Keratinocyte (primary cell): ENCODE measurements at regions not wholly inside any gene's neighbourhood (a gene's known extent, or its start where the extent isn't known, plus 50 kb on each side); places are given as distances from the start of the nearest gene placed in this dataset.

Experiments used
- DNase-seq: peaks from one replicate; pipeline ENCODE4 v3.0.0-alpha.2; 2011; ENCODE audit warnings: low read depth, missing footprints, low spot score
- FAIRE-seq: peaks from 2 replicates; lab custom pipeline; 2011; peaks lifted over from hg19 to GRCh38; lab: Jason Lieb, UNC
- H2AFZ ChIP-seq: 2 replicates; pipeline ENCODE4 v1.6.0; 2012; ENCODE audit warnings: low read length, control low read depth, inconsistent platforms; ENCODE audit not compliant: control insufficient read depth
- H3K27ac ChIP-seq: 2 replicates; pipeline ENCODE4 v1.5.1; 2011; ENCODE audit warnings: low read length; ENCODE audit not compliant: control insufficient read depth, insufficient read depth
- H3K27me3 ChIP-seq: 3 replicates; pipeline ENCODE4 v1.6.0; 2011; ENCODE audit warnings: low read length; ENCODE audit not compliant: control insufficient read depth, insufficient read depth; ENCODE audit errors: extremely low read depth
- H3K36me3 ChIP-seq, 2 experiments: 2 replicates in 1 of 2; 3 replicates in 1 of 2; pipeline ENCODE4 v1.5.1; 2011; ENCODE audit warnings: low read length in 2 of 2, mild to moderate bottlenecking in 1 of 2; ENCODE audit not compliant: control insufficient read depth in 2 of 2, insufficient read depth in 2 of 2; ENCODE audit errors: extremely low read depth in 1 of 2
- H3K4me1 ChIP-seq: 3 replicates; pipeline ENCODE4 v1.5.1; 2011; ENCODE audit warnings: low read length; ENCODE audit not compliant: control insufficient read depth, insufficient read depth; ENCODE audit errors: extremely low read depth
- H3K4me2 ChIP-seq: 3 replicates; pipeline ENCODE4 v1.6.0; 2011; ENCODE audit warnings: low read depth, low read length; ENCODE audit not compliant: control insufficient read depth, insufficient read depth; ENCODE audit errors: extremely low read depth
- H3K4me3 ChIP-seq, 3 experiments: fragments of 200-600 bp in 1 of 3; sonication (generic) in 1 of 3; 2 replicates in 2 of 3; 3 replicates in 1 of 3; pipeline ENCODE4 v1.5.1; 2011 to 2016; ENCODE audit warnings: low read length in 3 of 3, mild to moderate bottlenecking in 3 of 3, control low read depth in 2 of 3, inconsistent platforms in 1 of 3, low read depth in 1 of 3, mixed read lengths in 1 of 3, mixed run types in 1 of 3, moderate library complexity in 1 of 3; ENCODE audit not compliant: control insufficient read depth in 2 of 3, insufficient read depth in 2 of 3; ENCODE audit errors: extremely low read depth in 1 of 3
- H3K79me2 ChIP-seq: 2 replicates; pipeline ENCODE4 v1.6.0; 2012; ENCODE audit warnings: low read length; ENCODE audit not compliant: control insufficient read depth, insufficient read depth
- H3K9ac ChIP-seq: 3 replicates; pipeline ENCODE4 v1.6.0; 2011; ENCODE audit warnings: low read length; ENCODE audit not compliant: control insufficient read depth, insufficient read depth; ENCODE audit errors: extremely low read depth
- H3K9me1 ChIP-seq: 3 replicates; pipeline ENCODE4 v1.6.0; 2011; ENCODE audit warnings: low read length; ENCODE audit not compliant: control insufficient read depth, insufficient read depth; ENCODE audit errors: extremely low read depth
- H3K9me3 ChIP-seq: 2 replicates; pipeline ENCODE4 v1.5.1; 2012; ENCODE audit warnings: low read depth, low read length; ENCODE audit not compliant: control insufficient read depth
- H4K20me1 ChIP-seq: 3 replicates; pipeline ENCODE4 v1.6.0; 2011; ENCODE audit warnings: low read length; ENCODE audit not compliant: control insufficient read depth, insufficient read depth; ENCODE audit errors: extremely low read depth
- EZH2 ChIP-seq: IDR thresholded peaks from one replicate; pipeline ENCODE4 v1.6.1; 2012; ENCODE audit warnings: inconsistent platforms, mild to moderate bottlenecking, low read length, moderate library complexity
- dilution Hi-C: fragments of 300-500 bp; cut with MboI; formaldehyde crosslinking; loops from one replicate; pipeline ENCODE4 v1.7.0; 2020; ENCODE audit warnings: low sequenced_read_pairs; ENCODE audit not compliant: extremely low pct_ligation_motif_present
- TF ChIP-seq, protein P1 (sequence below), 3 experiments: IDR thresholded peaks in 1 of 3; conservative IDR thresholded peaks in 1 of 3; optimal IDR thresholded peaks in 1 of 3; 2 replicates in 2 of 3; 3 replicates in 1 of 3; pipeline versions ENCODE3 to v1.5.1; 2011; ENCODE audit warnings: low read length in 3 of 3, mild to moderate bottlenecking in 3 of 3, moderate library complexity in 2 of 3, control low read depth in 1 of 3, inconsistent platforms in 1 of 3; ENCODE audit not compliant: insufficient read depth in 2 of 3; ENCODE audit errors: extremely low read depth in 1 of 3

DNA sequence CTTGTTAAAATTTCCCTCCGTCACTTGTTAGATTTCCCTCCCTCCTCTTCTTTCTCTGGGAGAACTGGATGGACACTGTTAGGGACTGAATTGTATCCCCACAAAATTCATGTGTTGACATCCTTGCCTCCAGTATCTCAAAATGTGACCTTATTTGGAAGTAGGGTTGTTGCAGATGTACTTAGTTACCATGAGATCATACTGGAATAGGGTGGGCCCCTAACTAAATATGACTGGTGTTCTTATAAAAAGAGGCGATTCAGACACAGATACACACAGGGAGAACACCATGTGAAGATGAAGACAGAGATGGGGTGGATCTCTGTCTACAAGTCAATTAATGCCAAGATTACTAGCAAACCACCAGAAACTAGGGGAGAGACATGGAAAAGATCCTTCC is 139.5 kb downstream of the ALDH8A1 start:
- no peak overlapping the region for H3K27ac ChIP-seq
- H3K9me3 ChIP-seq = no peaks in the 10 kb centered on the region
- no peak overlapping the region for H2AFZ ChIP-seq
- H3K79me2 ChIP-seq = no peaks in the 10 kb centered on the region
- H3K36me3 ChIP-seq = no peaks in the 10 kb centered on the region
- TF ChIP-seq, protein P1, sequence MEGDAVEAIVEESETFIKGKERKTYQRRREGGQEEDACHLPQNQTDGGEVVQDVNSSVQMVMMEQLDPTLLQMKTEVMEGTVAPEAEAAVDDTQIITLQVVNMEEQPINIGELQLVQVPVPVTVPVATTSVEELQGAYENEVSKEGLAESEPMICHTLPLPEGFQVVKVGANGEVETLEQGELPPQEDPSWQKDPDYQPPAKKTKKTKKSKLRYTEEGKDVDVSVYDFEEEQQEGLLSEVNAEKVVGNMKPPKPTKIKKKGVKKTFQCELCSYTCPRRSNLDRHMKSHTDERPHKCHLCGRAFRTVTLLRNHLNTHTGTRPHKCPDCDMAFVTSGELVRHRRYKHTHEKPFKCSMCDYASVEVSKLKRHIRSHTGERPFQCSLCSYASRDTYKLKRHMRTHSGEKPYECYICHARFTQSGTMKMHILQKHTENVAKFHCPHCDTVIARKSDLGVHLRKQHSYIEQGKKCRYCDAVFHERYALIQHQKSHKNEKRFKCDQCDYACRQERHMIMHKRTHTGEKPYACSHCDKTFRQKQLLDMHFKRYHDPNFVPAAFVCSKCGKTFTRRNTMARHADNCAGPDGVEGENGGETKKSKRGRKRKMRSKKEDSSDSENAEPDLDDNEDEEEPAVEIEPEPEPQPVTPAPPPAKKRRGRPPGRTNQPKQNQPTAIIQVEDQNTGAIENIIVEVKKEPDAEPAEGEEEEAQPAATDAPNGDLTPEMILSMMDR (optimal IDR thresholded peaks at IDR 0.05 in 1 of 3, IDR thresholded peaks at IDR 0.05 in 1 of 3, conservative IDR thresholded peaks at IDR 0.05 in 1 of 3; ENCODE audit: extremely low read depth in 1 of 3, insufficient read depth in 2 of 3, low read length in 3 of 3) = no peak
- no peak for TF ChIP-seq EZH2
- no peaks in the 10 kb centered on the region for H3K27me3 ChIP-seq
- no peaks in the 10 kb centered on the region for H4K20me1 ChIP-seq
- DNase-seq = no peak
- H3K9me1 ChIP-seq = no peaks in the 10 kb centered on the region
- no peak overlapping the region for H3K4me2 ChIP-seq
- dilution Hi-C loops = no loop called here
- no peak overlapping the region for H3K9ac ChIP-seq
- peaks cover 8% of the 10 kb centered on the region for H3K4me1 ChIP-seq
- H3K4me3 ChIP-seq = no peak overlapping the region
- no peak for FAIRE-seq

DNA sequence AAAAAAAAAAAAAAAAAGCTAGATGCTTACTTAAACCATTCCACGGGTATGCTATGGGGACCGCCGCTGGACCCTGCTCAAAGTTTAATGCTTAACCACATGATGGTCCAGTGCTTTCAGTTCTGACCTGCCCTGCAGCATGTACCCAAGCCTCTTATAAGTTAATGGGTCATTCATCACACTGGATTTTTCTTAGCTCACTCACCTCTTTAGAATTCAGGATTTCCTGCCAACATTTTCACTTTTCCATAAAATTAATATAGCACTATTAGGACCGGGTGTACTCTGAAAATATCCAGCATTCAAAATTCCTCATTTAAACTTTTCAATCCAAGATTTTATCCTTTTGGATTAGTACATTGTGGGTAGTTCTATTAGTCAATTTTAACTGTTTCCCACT is 140.8 kb downstream of the ALDH8A1 start:
- no peak overlapping the region for H3K4me3 ChIP-seq
- H3K4me1 ChIP-seq = peaks cover 6% of the 10 kb centered on the region
- H3K36me3 ChIP-seq = no peaks in the 10 kb centered on the region
- FAIRE-seq = no peak
- no peak overlapping the region for H2AFZ ChIP-seq
- dilution Hi-C loops = no loop called here
- DNase-seq = no peak
- no peak overlapping the region for H3K27ac ChIP-seq
- no peak for TF ChIP-seq EZH2
- TF ChIP-seq, protein P1 (optimal IDR thresholded peaks at IDR 0.05 in 1 of 3, IDR thresholded peaks at IDR 0.05 in 1 of 3, conservative IDR thresholded peaks at IDR 0.05 in 1 of 3; ENCODE audit: extremely low read depth in 1 of 3, insufficient read depth in 2 of 3, low read length in 3 of 3) = no peak
- H3K9me3 ChIP-seq = no peaks in the 10 kb centered on the region
- H3K9me1 ChIP-seq = no peaks in the 10 kb centered on the region
- no peaks in the 10 kb centered on the region for H4K20me1 ChIP-seq
- no peaks in the 10 kb centered on the region for H3K27me3 ChIP-seq
- H3K4me2 ChIP-seq = no peak overlapping the region
- H3K9ac ChIP-seq = no peak overlapping the region
- H3K79me2 ChIP-seq = no peaks in the 10 kb centered on the region
